ENCODE measurements at regions not wholly inside any gene's neighbourhood (a gene's known extent, or its start where the extent isn't known, plus 50 kb on each side); places are given as distances from the start of the nearest gene placed in this dataset.

GRCh38 chr12:127144770-127145169, 1122.2 kb upstream of the TMEM132C start:
- TF ChIP-seq EZH2phosphoT487 (IDR thresholded peaks at IDR 0.05; ENCODE audit: insufficient read depth, low read depth) = no peak
- no peak for TF ChIP-seq EZH2 (IDR thresholded peaks at IDR 0.05; ENCODE audit: insufficient read depth, poor library complexity, severe bottlenecking)

All from GM23248 (cell line).